Prostate gland (tissue), 2 donors: ENCODE measurements at regions not wholly inside any gene's neighbourhood (a gene's known extent, or its start where the extent isn't known, plus 50 kb on each side); places are given as distances from the start of the nearest gene placed in this dataset.

Experiments used
- DNase-seq: peaks from one replicate; pipeline ENCODE4 v3.0.0-alpha.2; 2019; ENCODE audit warnings: low spot score
- H3K27ac ChIP-seq, 2 donors: fragments of 200-600 bp; sonication (generic); 2 replicates each; pipeline ENCODE4 v1.5.1; 2017 to 2019
- H3K27me3 ChIP-seq: fragments of 200-600 bp; sonication (generic); replicated peaks from 2 replicates; pipeline ENCODE4 v1.5.1; 2019; ENCODE audit not compliant: insufficient read depth
- H3K36me3 ChIP-seq, 2 donors: fragments of 200-600 bp; sonication (generic); 1 replicate in 1 of 2; 2 replicates in 1 of 2; pipeline versions ENCODE4 v1.5.1 to v1.8.1; 2017 to 2019
- H3K4me1 ChIP-seq: fragments of 200-600 bp; sonication (generic); replicated peaks from 2 replicates; pipeline ENCODE4 v1.5.1; 2019
- H3K4me3 ChIP-seq, 2 donors: fragments of 200-600 bp; sonication (generic); 2 replicates each; pipeline ENCODE4 v1.5.1; 2017 to 2019
- H3K9me3 ChIP-seq: fragments of 200-600 bp; sonication (generic); 2 replicates; pipeline ENCODE4 v1.5.1; 2017
- CTCF ChIP-seq, 4 experiments: fragments of 200-600 bp in 2 of 4; fragments of 450-650 bp in 2 of 4; sonication (generic) in 2 of 4; IDR thresholded peaks; 1 replicate in 3 of 4; 2 replicates in 1 of 4; pipeline ENCODE4 v1.5.1; 2016 to 2019; ENCODE audit warnings: antibody characterized with exemption in 4 of 4, mild to moderate bottlenecking in 2 of 4, moderate library complexity in 2 of 4
- POLR2A ChIP-seq: fragments of 450-650 bp; IDR thresholded peaks from one replicate; pipeline ENCODE4 v1.6.1; 2016; ENCODE audit warnings: antibody characterized with exemption, mild to moderate bottlenecking
- POLR2AphosphoS5 ChIP-seq: sonication (generic); formaldehyde crosslinking; IDR thresholded peaks from one replicate; pipeline ENCODE4 v1.6.1; 2017; ENCODE audit warnings: antibody characterized with exemption
- WGBS: methylation state at CpG from one replicate; pipeline ENCODE4 v1.1.5; 2018; 5-methylcytosine and 5-hydroxymethylcytosine counted together
- intact Hi-C: fragments of 100-400 bp; cut with DNase I; formaldehyde crosslinking; loops from one replicate; pipeline ENCODE4 v1.14.2; 2022

- H3K4me3 ChIP-seq: no peak overlapping the region
- intact Hi-C loops: no loop called here
- WGBS: 66% methylated on average over 1 of the region's 1 CpG
- TF ChIP-seq POLR2AphosphoS5: no peak
- no peaks in the 10 kb centered on the region for H3K9me3 ChIP-seq
- no peak for DNase-seq
- H3K27me3 ChIP-seq: no peaks in the 10 kb centered on the region
- no peaks in the 10 kb centered on the region for H3K4me1 ChIP-seq
- H3K27ac ChIP-seq: no peak overlapping the region
- no peaks in the 10 kb centered on the region for H3K36me3 ChIP-seq
Observed at GRCh38 chr5:158384535-158385481, 525.9 kb upstream of the CLINT1 start.

GRCh38 chr5:158383486-158383885 lies 524.5 kb upstream of the CLINT1 start:
- no peaks in the 10 kb centered on the region for H3K4me1 ChIP-seq
- intact Hi-C loops: no loop called here
- no peak for DNase-seq
- WGBS: 48% methylated on average over 1 of the region's 1 CpG
- no peaks in the 10 kb centered on the region for H3K9me3 ChIP-seq
- H3K27ac ChIP-seq: no peak overlapping the region
- TF ChIP-seq POLR2A (no peak), CTCF (IDR thresholded peaks at IDR 0.05) (no peak), POLR2AphosphoS5 (no peak)
- no peaks in the 10 kb centered on the region for H3K36me3 ChIP-seq
- no peak overlapping the region for H3K4me3 ChIP-seq
- H3K27me3 ChIP-seq: no peaks in the 10 kb centered on the region

GRCh38 chr5:158382473-158382872 lies 523.5 kb upstream of the CLINT1 start:
- Histone ChIP-seq H3K4me1 (no peaks in the 10 kb centered on the region), H3K27ac (no peak overlapping the region), H3K9me3 (no peaks in the 10 kb centered on the region), H3K4me3 (no peak overlapping the region), H3K27me3 (no peaks in the 10 kb centered on the region), H3K36me3 (no peaks in the 10 kb centered on the region)
- intact Hi-C loops: no loop called here
- 22% methylated on average over 2 of the region's 2 CpGs for WGBS
- peak; percentile 4 for DNase-seq
- no peak for TF ChIP-seq POLR2A
- TF ChIP-seq POLR2AphosphoS5: peak; percentile 31

- no peaks in the 10 kb centered on the region for H3K9me3 ChIP-seq
- H3K27ac ChIP-seq: no peak overlapping the region
- H3K4me1 ChIP-seq: no peaks in the 10 kb centered on the region
- no peaks in the 10 kb centered on the region for H3K27me3 ChIP-seq
- no peak overlapping the region for H3K4me3 ChIP-seq
- WGBS: 92% methylated on average over 4 of the region's 4 CpGs
- intact Hi-C loops: no loop called here
- TF ChIP-seq CTCF (IDR thresholded peaks at IDR 0.05) (no peak), POLR2AphosphoS5 (no peak), POLR2A (no peak)
- DNase-seq: no peak
- no peaks in the 10 kb centered on the region for H3K36me3 ChIP-seq
Observed at GRCh38 chr5:158381614-158382160, 522.7 kb upstream of the CLINT1 start.

GRCh38 chr5:158380661-158381060 lies 521.7 kb upstream of the CLINT1 start:
- no peaks in the 10 kb centered on the region for H3K27me3 ChIP-seq
- WGBS: 55% methylated on average over 5 of the region's 5 CpGs
- H3K9me3 ChIP-seq: no peaks in the 10 kb centered on the region
- DNase-seq: no peak
- no peak for TF ChIP-seq POLR2AphosphoS5
- TF ChIP-seq POLR2A: no peak
- TF ChIP-seq CTCF (IDR thresholded peaks at IDR 0.05): no peak
- intact Hi-C loops: no loop called here
- no peaks in the 10 kb centered on the region for H3K4me1 ChIP-seq
- no peak overlapping the region for H3K4me3 ChIP-seq
- no peaks in the 10 kb centered on the region for H3K36me3 ChIP-seq
- no peak overlapping the region for H3K27ac ChIP-seq
